ENCODE measurements at regions not wholly inside any gene's neighbourhood (a gene's known extent, or its start where the extent isn't known, plus 50 kb on each side); places are given as distances from the start of the nearest gene placed in this dataset.
A peak's percentile ranks its signal among the peaks of the same experiment; 100 is the strongest.
"Not testable (repeated sequence)": the region's sequence is repeated elsewhere in the genome, so short reads cannot be mapped to it uniquely, and the experiment has no call there.

- no peak for DNase-seq
Observed at GRCh38 chr14:71332476-71332875, 425.2 kb downstream of the PCNX1 start.

GRCh38 chr14:71333705-71334104 is 426.4 kb downstream of the PCNX1 start:
- DNase-seq: no peak

GRCh38 chr14:71336489-71337192 is 429.4 kb downstream of the PCNX1 start:
- no peak for DNase-seq

- no peak for DNase-seq
Observed at GRCh38 chr14:71338153-71338552, 430.9 kb downstream of the PCNX1 start.

- DNase-seq: no peak
Observed at GRCh38 chr14:71339650-71340415, 432.6 kb downstream of the PCNX1 start.

- no peak for DNase-seq
Observed at GRCh38 chr14:71341156-71341555, 433.9 kb downstream of the PCNX1 start.

GRCh38 chr14:71343724-71344123 is 436.5 kb downstream of the PCNX1 start:
- DNase-seq: no peak

- no peak for DNase-seq
Observed at GRCh38 chr14:71344506-71344905, 437.2 kb downstream of the PCNX1 start.

GRCh38 chr14:71346685-71347084 is 439.4 kb downstream of the PCNX1 start:
- DNase-seq: no peak

GRCh38 chr14:71348394-71348793 is 441.1 kb downstream of the PCNX1 start:
- DNase-seq: no peak

- DNase-seq: no peak
Observed at GRCh38 chr14:71348817-71349216, 441.6 kb downstream of the PCNX1 start.

- DNase-seq: no peak
Observed at GRCh38 chr14:71354142-71354541, 446.9 kb downstream of the PCNX1 start.

- DNase-seq: peak; percentile 10
Observed at GRCh38 chr14:71354801-71355200, 447.5 kb downstream of the PCNX1 start.

- DNase-seq: no peak
Observed at GRCh38 chr14:71355324-71356201, 448.3 kb downstream of the PCNX1 start.

- no peak for DNase-seq
Observed at GRCh38 chr14:71358209-71358931, 451.1 kb downstream of the PCNX1 start.

GRCh38 chr14:71358932-71359421 is 451.7 kb downstream of the PCNX1 start:
- not testable (repeated sequence) for DNase-seq

- no peak for DNase-seq
Observed at GRCh38 chr14:71359823-71360222, 452.6 kb downstream of the PCNX1 start.

- DNase-seq: no peak
Observed at GRCh38 chr14:71361336-71361735, 454.1 kb downstream of the PCNX1 start.

- DNase-seq: no peak
Observed at GRCh38 chr14:71361874-71362273, 454.6 kb downstream of the PCNX1 start.

GRCh38 chr14:71362282-71362681 is 455.0 kb downstream of the PCNX1 start:
- no peak for DNase-seq

- DNase-seq: peak; percentile 25
Observed at GRCh38 chr14:71362920-71363584, 455.8 kb downstream of the PCNX1 start.

All from kidney glomerular epithelial cell (primary cell).